ENCODE measurements at regions not wholly inside any gene's neighbourhood (a gene's known extent, or its start where the extent isn't known, plus 50 kb on each side); places are given as distances from the start of the nearest gene placed in this dataset.
A peak's percentile ranks its signal among the peaks of the same experiment; 100 is the strongest.

- no peak for DNase-seq
Observed at GRCh38 chr3:43206632-43207031, 79.7 kb upstream of the SNRK start.

- DNase-seq, result no peak
Observed at GRCh38 chr3:43206105-43206504, 80.2 kb upstream of the SNRK start.

GRCh38 chr3:43203022-43203421 lies 83.3 kb upstream of the SNRK start:
- DNase-seq, result no peak

- no peak for DNase-seq
Observed at GRCh38 chr3:43201581-43201980, 84.8 kb upstream of the SNRK start.

- DNase-seq, result no peak
Observed at GRCh38 chr3:43199645-43200306, 86.6 kb upstream of the SNRK start.

GRCh38 chr3:43198791-43199644 lies 87.3 kb upstream of the SNRK start:
- DNase-seq, result no peak

- DNase-seq, result no peak
Observed at GRCh38 chr3:43198301-43198700, 88.0 kb upstream of the SNRK start.

GRCh38 chr3:43197181-43197580 lies 89.2 kb upstream of the SNRK start:
- DNase-seq, result no peak

- no peak for DNase-seq
Observed at GRCh38 chr3:43196721-43197120, 89.6 kb upstream of the SNRK start.

- no peak for DNase-seq
Observed at GRCh38 chr3:43195115-43195498, 89.2 kb upstream of the POMGNT2 start.

GRCh38 chr3:43194490-43195114 lies 88.7 kb upstream of the POMGNT2 start:
- DNase-seq, result no peak

GRCh38 chr3:43194069-43194468 lies 88.2 kb upstream of the POMGNT2 start:
- no peak for DNase-seq

- DNase-seq, result no peak
Observed at GRCh38 chr3:43192028-43192427, 86.1 kb upstream of the POMGNT2 start.

- DNase-seq, result no peak
Observed at GRCh38 chr3:43191116-43191515, 85.2 kb upstream of the POMGNT2 start.

- DNase-seq, result no peak
Observed at GRCh38 chr3:43190670-43191069, 84.8 kb upstream of the POMGNT2 start.

GRCh38 chr3:43187836-43188479 lies 82.1 kb upstream of the POMGNT2 start:
- no peak for DNase-seq

- no peak for DNase-seq
Observed at GRCh38 chr3:43185983-43186314, 80.1 kb upstream of the POMGNT2 start.

GRCh38 chr3:43185274-43185982 lies 79.5 kb upstream of the POMGNT2 start:
- no peak for DNase-seq

- DNase-seq, result no peak
Observed at GRCh38 chr3:43183456-43183855, 77.6 kb upstream of the POMGNT2 start.

- peak; percentile 81 for DNase-seq
Observed at GRCh38 chr3:43181202-43181821, 75.4 kb upstream of the POMGNT2 start.

GRCh38 chr3:43180694-43181093 lies 74.8 kb upstream of the POMGNT2 start:
- no peak for DNase-seq

GRCh38 chr3:43180027-43180426 lies 74.1 kb upstream of the POMGNT2 start:
- DNase-seq, result peak; percentile 75

Data from RPMI8226 (cell line).